OCI-LY1 (cell line): ENCODE measurements at regions not wholly inside any gene's neighbourhood (a gene's known extent, or its start where the extent isn't known, plus 50 kb on each side); places are given as distances from the start of the nearest gene placed in this dataset.

Experiments used
- H2AFZ ChIP-seq: fragments of 200-600 bp; sonication (generic), shearing (Covaris generic); 2 replicates; pipeline ENCODE4 v1.6.0; 2014; ENCODE audit warnings: antibody characterized with exemption, mild to moderate bottlenecking, low read length
- H3F3A ChIP-seq: fragments of 200-600 bp; sonication (generic), shearing (Covaris generic); 2 replicates; pipeline ENCODE4 v1.6.0; 2014; ENCODE audit warnings: mild to moderate bottlenecking, antibody characterized with exemption, low read length, moderate library complexity; ENCODE audit not compliant: insufficient read depth
- H3K27ac ChIP-seq: fragments of 200-600 bp; sonication (generic); 2 replicates; pipeline ENCODE4 v1.5.1; 2014; ENCODE audit warnings: low read length, mixed run types, mild to moderate bottlenecking, low read depth; ENCODE audit not compliant: poor library complexity, severe bottlenecking
- H3K27me3 ChIP-seq: fragments of 200-600 bp; sonication (generic); 2 replicates; pipeline ENCODE4 v1.6.0; 2014; ENCODE audit warnings: antibody characterized with exemption, mild to moderate bottlenecking, low read length, moderate library complexity; ENCODE audit not compliant: insufficient read depth
- H3K36me3 ChIP-seq: fragments of 200-600 bp; sonication (generic); 2 replicates; pipeline ENCODE4 v1.6.1; 2014; ENCODE audit warnings: mild to moderate bottlenecking, antibody characterized with exemption, low read length, moderate library complexity, mixed read lengths; ENCODE audit not compliant: insufficient read depth
- H3K4me1 ChIP-seq: fragments of 200-600 bp; sonication (generic); 2 replicates; pipeline ENCODE4 v1.5.1; 2014; ENCODE audit warnings: mild to moderate bottlenecking, low read length, moderate library complexity; ENCODE audit not compliant: insufficient read depth, severe bottlenecking
- H3K4me2 ChIP-seq: fragments of 200-600 bp; sonication (generic), shearing (Covaris generic); 2 replicates; pipeline ENCODE4 v1.6.1; 2014; ENCODE audit warnings: low read length
- H3K4me3 ChIP-seq: fragments of 200-600 bp; sonication (generic); 2 replicates; pipeline ENCODE4 v1.5.1; 2014; ENCODE audit warnings: low read length, low read depth, mild to moderate bottlenecking, mixed read lengths; ENCODE audit not compliant: poor library complexity, severe bottlenecking
- H3K79me2 ChIP-seq: fragments of 200-600 bp; shearing (Covaris generic); 2 replicates; pipeline ENCODE4 v1.6.1; 2016; ENCODE audit warnings: mixed run types, low read length, mixed read lengths; ENCODE audit not compliant: insufficient read depth
- H3K9ac ChIP-seq: fragments of 200-600 bp; sonication (generic), shearing (Covaris generic); 2 replicates; pipeline ENCODE4 v1.6.1; 2014; ENCODE audit warnings: mild to moderate bottlenecking, low read length, mixed read lengths
- H3K9me2 ChIP-seq: fragments of 200-600 bp; sonication (generic), shearing (Covaris generic); 2 replicates; pipeline ENCODE4 v1.6.1; 2014; ENCODE audit warnings: low read depth, mild to moderate bottlenecking, low read length, mixed read lengths
- H3K9me3 ChIP-seq: fragments of 200-600 bp; shearing (Covaris generic); 2 replicates; pipeline ENCODE4 v1.6.1; 2014; ENCODE audit warnings: low read length, mixed read lengths
- H4K20me1 ChIP-seq: fragments of 200-600 bp; sonication (generic), shearing (Covaris generic); 2 replicates; pipeline ENCODE4 v1.6.0; 2016; ENCODE audit warnings: mild to moderate bottlenecking, low read length; ENCODE audit not compliant: insufficient read depth
- EZH2 ChIP-seq: fragments of 200-600 bp; sonication (generic), shearing (Covaris generic); IDR thresholded peaks from 2 replicates; pipeline ENCODE4 v1.8.0; 2017; ENCODE audit warnings: borderline replicate concordance, mixed run types, mild to moderate bottlenecking, antibody characterized with exemption, low read length, moderate library complexity, mixed read lengths
- TF ChIP-seq, protein P1 (sequence below): fragments of 200-600 bp; sonication (generic), shearing (Covaris generic); IDR thresholded peaks from 2 replicates; pipeline ENCODE4 v1.5.1; 2017; ENCODE audit warnings: mild to moderate bottlenecking, antibody characterized with exemption, low read length, moderate library complexity, mixed read lengths

DNA sequence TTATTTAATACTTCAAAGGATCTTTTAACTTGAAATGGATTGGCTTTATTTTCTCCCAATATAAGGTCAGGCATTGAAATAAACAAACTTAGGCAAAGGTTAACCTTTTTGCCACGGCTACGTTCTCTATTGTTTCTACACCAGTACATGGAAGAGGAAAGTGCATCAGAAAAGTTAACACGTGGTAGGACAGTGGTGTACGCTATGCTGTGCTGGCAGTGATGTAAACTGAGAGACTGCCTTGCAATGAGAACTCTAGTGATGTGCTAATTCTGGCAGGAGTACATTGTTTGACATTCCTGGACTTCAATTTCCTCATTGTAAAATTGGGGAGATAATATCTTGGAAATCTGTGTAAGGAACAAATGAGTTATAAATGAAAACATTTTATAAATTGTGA, 208.2 kb downstream of the TMA16 start:
- TF ChIP-seq, protein P1, sequence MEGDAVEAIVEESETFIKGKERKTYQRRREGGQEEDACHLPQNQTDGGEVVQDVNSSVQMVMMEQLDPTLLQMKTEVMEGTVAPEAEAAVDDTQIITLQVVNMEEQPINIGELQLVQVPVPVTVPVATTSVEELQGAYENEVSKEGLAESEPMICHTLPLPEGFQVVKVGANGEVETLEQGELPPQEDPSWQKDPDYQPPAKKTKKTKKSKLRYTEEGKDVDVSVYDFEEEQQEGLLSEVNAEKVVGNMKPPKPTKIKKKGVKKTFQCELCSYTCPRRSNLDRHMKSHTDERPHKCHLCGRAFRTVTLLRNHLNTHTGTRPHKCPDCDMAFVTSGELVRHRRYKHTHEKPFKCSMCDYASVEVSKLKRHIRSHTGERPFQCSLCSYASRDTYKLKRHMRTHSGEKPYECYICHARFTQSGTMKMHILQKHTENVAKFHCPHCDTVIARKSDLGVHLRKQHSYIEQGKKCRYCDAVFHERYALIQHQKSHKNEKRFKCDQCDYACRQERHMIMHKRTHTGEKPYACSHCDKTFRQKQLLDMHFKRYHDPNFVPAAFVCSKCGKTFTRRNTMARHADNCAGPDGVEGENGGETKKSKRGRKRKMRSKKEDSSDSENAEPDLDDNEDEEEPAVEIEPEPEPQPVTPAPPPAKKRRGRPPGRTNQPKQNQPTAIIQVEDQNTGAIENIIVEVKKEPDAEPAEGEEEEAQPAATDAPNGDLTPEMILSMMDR, result no peak
- Histone ChIP-seq H2AFZ (no peak overlapping the region), H3K27me3 (no peaks in the 10 kb centered on the region), H4K20me1 (no peaks in the 10 kb centered on the region), H3K9me3 (no peaks in the 10 kb centered on the region), H3K9me2 (no peaks in the 10 kb centered on the region; the same call in 1 of the 2 replicates), H3K36me3 (no peaks in the 10 kb centered on the region), H3K4me1 (no peaks in the 10 kb centered on the region), H3K9ac (no peak overlapping the region), H3K4me3 (no peak overlapping the region), H3F3A (no peaks in the 10 kb centered on the region), H3K79me2 (no peaks in the 10 kb centered on the region), H3K27ac (no peak overlapping the region), H3K4me2 (no peak overlapping the region)

DNA sequence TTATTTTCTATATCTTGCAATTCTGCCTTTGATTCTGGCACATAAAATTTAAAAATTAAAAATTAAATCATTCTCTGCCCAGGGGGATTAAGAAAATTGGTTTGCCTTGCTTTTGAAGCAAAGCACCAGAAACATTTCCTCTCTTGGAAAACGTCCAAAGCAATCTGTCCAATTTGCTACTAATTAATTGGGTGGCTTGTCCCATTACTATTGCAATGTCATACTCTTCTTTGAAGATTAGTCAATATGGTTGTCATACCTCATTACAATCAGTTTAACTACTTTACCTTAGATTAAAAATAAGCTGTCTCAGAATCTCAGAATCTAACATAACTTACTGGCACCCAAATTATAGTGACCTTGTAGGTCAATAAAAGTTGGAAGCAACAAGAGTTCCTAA, 208.8 kb downstream of the TMA16 start:
- Histone ChIP-seq H3K9me2 (no peaks in the 10 kb centered on the region; the same call in 1 of the 2 replicates), H3K4me3 (no peak overlapping the region), H3K27me3 (no peaks in the 10 kb centered on the region), H2AFZ (no peak overlapping the region), H4K20me1 (no peaks in the 10 kb centered on the region), H3K27ac (no peak overlapping the region), H3K9ac (no peak overlapping the region), H3F3A (no peaks in the 10 kb centered on the region), H3K4me1 (no peaks in the 10 kb centered on the region), H3K36me3 (no peaks in the 10 kb centered on the region), H3K4me2 (no peak overlapping the region), H3K79me2 (no peaks in the 10 kb centered on the region), H3K9me3 (no peaks in the 10 kb centered on the region)
- TF ChIP-seq EZH2, result no peak
- TF ChIP-seq, protein P1, result no peak

DNA sequence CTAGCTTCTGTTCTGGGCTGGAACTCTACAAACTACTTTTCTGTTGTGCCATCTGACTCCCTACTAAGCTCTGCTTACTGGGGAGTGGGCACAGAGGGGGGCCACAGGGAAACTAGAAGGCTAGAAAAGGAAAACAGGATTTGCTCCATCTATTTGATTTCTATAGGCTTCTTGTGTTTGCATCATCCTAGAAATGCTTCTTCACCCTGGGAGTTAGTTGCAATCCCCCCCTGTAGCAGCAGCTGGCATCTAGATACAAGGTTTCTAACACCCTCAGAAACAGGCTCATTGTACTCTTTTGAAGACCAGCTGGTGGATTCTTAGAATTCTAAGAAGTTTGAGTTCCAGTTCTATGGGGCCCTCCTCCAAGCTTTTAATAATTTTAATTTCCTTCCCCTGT, 213.4 kb downstream of the TMA16 start:
- Histone ChIP-seq H2AFZ (no peak overlapping the region), H3K9me3 (no peaks in the 10 kb centered on the region), H3K27me3 (no peaks in the 10 kb centered on the region), H3K4me2 (no peak overlapping the region), H3K9me2 (no peaks in the 10 kb centered on the region; the same call in 1 of the 2 replicates), H3K36me3 (no peaks in the 10 kb centered on the region), H3K27ac (no peak overlapping the region), H3F3A (no peaks in the 10 kb centered on the region), H3K79me2 (no peaks in the 10 kb centered on the region), H3K9ac (no peak overlapping the region), H4K20me1 (no peaks in the 10 kb centered on the region), H3K4me3 (no peak overlapping the region), H3K4me1 (no peaks in the 10 kb centered on the region)
- no peak for TF ChIP-seq EZH2
- TF ChIP-seq, protein P1, result no peak
